GM19351 (cell line): ENCODE measurements at regions not wholly inside any gene's neighbourhood (a gene's known extent, or its start where the extent isn't known, plus 50 kb on each side); places are given as distances from the start of the nearest gene placed in this dataset.

Experiments
- ATAC-seq: cut with Tn5 transposase; IDR thresholded peaks from one replicate; pipeline ENCODE4 v1.9.1; 2021; ENCODE audit warnings: mild to moderate bottlenecking, moderate library complexity; ENCODE audit not compliant: unreplicated experiment

DNA sequence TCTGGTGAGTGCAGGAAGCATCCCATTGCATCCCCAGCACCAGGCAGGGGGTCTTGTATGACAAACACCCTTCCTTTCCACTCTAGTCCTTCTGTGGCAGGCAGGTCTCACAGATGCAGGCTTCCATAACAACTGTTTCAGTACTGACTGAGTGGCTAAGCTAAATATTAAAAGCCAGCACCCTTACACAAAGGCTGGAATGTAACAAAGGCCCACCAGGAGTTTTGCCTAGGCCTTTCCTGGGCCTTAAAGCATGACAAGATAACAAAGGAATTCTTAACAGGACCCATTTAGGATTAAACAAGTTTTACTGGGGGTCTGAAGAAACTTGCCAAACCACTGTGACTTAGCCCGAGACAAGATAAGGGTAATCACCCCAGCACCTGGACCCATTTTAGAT lies 228.9 kb upstream of the RPL38 start:
- ATAC-seq: no peak

DNA sequence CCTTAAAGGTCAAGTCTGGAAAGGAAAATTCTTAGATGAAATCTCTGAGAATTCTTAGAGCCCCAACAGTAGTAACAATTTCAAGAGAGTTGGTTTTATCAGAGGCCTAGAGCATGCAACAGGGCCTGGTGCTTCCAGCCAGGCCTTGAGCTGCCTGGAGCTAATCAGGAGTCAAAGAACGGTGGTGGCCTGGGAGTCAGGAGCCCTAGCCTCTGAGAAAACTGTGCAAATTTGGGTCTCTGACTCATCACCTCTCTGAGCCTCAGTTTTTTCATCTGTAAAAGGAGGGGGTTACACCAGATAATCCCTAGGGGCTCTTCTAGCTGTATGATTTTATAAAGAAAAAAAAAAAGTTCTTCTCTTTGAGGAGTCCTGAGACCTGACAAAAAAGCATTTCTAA lies 227.3 kb upstream of the RPL38 start:
- ATAC-seq: no peak

DNA sequence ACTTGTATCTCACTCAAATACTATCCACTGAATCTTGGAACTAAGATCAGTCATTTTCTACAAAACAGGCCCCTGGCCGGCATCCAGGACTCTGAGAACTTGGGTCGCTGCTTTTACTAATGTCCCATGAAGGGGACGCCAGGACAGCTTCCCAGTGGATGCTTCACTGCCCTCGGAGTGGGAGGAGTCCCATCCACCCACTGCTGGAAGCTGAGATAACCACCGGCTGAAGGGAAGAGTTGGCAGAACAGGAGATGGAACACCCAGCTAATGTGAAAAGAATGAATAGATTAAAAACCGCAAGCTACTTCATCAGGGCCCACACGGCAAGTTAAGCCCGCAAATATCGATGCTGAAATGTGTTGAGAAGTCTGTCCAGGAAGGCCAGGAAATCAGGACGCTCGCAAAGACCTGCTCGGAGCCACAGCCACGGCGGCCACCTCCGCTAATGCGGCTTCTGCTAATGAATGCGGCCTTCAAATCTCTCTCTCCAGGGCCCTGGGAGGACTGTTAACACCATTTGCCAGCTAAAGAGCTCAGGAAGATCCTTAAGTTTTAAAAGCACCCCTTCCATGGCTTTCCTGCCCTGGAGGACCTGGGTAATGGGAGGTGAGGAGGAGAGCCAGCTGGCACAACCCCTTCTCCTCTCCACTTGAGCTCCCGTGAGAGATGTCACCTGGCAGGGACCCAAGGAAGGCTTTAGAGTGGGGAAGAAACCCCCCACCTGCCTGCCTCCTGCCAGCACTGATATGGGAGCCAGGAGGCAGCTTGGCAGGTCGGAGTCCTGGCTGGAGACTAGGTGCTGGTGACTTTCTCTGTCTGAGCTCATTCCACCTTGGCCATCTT lies 226.6 kb upstream of the RPL38 start:
- ATAC-seq: no peak

DNA sequence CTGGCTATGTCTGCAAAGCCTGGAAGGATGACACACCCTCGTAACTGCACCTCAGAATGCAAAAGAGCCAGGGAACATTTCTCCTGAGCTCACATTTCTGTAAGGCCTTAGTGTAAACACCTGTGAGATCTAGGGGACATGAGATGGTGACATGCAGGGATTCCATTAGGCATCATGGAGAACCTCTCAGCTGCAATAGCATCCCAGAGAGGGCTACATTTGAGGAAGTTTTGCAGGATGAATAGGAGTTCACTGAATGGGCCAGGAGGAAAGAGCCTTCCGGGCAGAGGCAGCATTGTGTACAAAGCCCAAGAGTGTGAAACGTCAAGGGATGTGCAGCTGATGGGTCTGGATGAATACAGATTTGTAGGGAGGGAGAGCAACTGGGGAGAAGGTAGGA lies 223.0 kb upstream of the RPL38 start:
- no peak for ATAC-seq

DNA sequence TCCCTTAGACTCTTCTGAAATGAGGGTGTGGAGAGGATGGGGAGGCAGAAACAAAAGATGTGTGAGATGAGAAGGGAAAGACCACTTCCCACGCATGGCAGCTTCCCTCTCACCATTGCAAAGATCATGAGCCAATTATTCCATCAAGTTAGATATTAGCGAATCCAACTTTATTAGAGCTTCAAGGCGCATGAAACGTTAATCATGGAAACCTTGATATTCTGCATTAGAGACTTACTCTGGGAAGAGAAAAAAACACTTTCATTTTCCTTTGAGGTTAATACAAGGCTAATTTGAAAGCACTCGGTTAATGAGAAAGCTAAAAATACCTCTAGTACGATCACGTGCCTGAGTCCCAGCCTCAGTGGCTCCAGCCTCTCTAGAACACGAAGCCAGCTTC lies 220.6 kb upstream of the RPL38 start:
- no peak for ATAC-seq

DNA sequence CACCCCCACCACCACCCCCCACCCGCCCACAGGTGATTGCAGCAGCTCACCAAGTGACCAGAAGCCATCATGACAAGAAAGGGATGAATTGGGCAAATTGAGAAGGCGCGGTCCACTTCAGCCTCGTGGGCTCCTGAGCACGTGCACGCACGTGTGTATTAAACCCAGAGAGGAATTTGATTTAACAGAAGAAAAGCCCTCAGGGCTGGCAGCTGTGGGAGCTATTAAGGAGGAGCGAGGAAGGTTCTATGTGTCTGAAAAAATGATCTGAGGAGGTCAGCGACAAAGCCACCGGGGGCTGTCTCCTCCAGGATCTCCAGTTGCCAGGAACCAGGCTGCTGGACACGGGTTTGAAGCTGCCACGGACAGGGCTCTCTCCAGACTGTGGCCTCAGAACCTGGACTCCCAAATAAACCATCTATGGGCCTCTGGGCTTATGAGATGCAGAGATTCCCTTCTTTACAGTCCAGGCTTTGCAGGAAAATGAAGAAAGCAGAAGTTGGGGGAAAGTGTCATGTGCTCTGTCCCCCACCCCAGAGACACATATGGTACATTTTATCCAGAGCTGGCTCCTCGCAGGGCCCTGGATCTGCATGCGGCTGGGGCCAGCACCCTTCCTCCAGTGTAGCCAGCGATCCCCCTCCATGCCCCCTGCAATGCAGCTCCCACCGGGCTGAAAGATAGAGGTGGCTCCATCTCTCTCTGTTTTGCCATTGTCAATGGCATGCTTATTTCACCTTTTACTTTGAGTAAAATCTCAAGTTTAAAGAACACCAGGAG lies 219.7 kb upstream of the RPL38 start:
- ATAC-seq: no peak

DNA sequence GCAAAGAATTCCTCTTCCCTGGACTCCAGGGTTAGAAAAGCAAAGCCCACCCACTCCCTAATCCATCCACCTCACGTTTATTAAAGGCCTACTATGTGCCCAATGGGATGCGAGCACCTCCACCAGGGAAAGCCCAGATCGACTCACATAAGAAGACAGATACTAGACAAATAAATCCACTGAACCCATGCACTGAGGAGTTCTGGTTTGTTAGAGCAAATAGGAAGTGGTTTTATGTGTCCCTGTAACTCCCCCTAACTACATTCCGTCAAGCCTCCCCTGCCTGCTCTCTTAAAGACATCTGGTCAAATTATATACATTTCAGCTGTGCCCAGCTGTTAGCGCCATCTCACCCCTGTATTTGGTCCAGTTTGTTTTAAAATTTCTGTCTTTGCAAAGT lies 218.5 kb upstream of the RPL38 start:
- ATAC-seq: no peak

DNA sequence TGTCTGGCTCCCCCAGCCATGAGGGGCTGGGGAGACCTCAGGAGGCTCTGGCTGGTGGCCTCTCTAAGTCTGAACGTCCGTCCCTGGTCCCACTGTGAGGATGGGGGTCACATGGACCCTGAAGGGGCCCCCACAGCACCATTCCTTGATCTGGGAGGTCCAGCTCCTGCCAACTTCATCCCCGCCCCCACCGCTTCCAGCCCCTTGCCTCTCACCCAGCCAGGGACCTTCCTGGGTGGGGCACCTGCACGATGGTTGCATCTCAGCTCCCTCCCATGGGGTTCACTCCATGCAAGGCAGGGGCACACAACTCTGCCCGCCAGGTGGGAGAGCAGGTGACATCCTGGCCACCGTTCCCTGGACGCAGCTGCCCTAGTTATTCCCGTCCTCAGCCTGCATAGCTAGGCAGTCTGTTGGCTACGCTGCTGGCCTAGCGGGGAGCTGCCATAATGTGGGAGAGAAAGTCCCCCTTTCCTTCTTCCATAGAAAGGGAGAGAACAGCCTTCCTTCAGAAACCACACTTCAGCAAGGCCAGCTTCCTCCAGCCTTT lies 217.9 kb upstream of the RPL38 start:
- no peak for ATAC-seq

DNA sequence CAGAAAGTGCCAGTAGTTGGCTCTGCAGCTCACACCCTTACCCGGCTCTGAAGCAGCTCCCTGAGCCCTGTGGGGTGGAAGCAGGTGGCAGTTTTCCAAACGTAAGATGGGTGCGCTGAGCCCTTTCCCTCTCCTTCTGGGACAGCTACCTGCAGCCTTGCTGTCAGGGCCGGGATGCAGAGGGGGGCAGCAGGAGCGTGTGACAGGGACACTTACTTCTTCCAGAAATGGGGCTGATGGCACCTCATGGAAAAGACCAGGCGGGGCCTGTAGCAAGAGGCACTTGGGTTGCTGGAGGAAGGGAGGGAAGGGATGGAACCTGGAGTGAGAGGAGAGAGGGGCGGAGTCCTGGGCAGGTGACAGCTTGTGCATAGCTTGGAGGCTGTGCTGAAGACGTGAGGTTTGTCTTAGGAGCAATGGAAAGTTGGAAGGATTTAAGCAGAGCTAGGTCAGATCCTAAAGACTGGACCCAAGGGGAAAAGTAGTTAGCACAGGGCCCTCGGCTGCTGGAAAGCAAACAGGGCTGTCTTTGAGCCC lies 216.8 kb upstream of the RPL38 start:
- no peak for ATAC-seq

DNA sequence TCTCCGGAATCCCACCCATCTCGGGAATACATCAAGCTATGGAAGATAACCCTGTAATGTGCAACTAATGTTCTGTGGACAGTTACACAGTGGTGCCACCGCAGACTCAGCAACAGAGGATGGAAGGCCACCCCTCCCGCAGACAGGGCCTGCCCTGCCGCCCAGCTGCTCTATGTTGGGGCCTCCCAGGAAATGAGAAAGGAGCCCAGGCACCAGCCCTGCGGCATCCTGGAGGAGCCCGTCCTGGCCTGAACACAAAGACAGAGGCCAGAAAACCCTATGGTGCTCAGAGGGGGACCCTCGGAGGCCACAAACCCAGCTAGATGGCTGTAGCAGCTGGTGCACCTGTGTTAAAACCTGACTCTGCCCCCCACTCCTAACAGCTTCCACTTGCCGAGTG lies 216.1 kb upstream of the RPL38 start:
- ATAC-seq: no peak

DNA sequence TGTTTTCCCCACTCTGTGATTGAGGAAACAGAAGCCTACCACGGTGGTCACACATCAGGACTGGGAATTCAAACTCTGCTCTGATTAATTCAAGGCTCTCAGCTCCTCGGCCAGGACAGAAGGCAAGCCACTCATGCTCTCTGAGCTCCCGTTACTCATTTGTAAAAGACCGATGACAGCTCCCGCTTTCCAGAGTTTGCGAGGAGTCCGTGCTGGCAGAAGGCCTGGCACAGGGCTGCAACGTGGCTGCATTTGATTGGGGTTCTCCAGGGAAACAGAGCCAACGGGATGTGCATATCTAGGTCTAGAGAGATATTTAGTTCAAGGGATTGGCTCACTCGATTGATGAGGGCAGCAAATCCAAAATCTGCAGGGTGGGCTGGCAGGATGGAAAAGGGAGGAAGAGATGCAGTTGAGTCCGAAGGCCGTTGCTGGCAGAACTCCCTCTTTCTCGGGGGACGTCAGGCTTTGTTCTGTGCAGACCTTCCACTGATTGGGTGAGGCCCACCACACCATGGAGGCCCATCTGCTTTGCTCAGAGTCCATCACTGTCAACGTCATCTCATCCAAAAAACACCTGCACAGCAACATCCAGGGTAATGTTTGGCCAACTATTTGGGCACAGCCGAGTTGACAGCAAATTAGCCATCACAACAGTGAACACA lies 215.5 kb upstream of the RPL38 start:
- no peak for ATAC-seq

DNA sequence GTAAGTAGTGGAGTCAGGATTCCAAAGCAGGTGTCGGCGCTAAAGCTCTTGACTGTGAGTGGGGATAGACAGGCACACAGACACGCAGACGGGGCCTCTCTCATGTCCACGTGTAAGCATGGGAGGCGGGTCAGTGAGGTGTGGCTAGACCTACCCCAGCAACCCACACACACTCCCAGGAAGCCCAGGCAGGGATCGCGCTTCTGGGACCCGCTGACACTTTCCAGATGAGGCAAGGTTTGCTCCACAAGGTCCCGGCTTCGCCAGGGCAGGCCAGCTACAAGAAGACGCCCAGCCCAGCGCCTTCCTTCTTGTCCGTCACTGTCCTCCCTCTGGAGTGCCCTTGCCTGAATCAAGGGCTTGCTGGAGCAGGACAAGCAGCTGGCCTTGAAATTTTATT lies 213.8 kb upstream of the RPL38 start:
- no peak for ATAC-seq

DNA sequence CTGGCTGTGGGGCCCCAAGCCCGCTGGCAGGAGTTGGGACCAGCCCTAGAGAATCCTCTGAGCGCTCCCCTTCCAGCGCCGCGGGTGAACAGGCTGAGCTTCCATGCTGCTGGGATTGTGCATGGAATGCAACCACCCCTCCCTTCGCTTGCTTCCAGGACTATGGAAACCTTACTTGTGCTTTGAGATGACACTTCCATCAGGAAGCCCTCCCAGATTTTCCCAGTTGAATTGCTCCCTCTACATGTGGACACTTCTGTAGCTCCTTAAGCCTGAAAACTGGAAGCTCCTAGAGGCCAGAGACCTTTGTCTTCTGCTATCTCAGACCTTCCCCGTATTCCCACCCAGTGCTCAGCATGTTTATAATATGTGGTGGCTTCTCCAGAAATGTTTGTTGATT lies 213.2 kb upstream of the RPL38 start:
- no peak for ATAC-seq

DNA sequence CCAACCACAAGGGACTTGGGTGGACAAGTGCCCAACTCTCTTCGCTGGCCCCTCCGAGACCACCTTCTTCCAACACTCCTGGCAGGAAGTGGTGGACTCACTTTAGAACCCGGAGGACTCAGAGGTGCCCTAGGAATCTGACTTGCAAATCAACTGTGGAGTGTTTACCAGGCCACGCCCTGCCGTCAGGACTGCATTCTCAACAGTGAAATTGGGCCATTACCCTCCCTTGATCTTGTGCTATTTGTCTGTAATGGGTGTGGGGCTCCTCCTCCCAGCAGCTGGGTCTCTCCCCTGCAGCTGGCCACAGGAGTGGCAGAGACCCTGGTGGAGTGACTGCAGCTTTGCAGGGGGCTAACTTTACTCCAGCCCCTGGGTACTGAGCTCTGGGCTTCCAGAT lies 212.2 kb upstream of the RPL38 start:
- ATAC-seq: no peak

DNA sequence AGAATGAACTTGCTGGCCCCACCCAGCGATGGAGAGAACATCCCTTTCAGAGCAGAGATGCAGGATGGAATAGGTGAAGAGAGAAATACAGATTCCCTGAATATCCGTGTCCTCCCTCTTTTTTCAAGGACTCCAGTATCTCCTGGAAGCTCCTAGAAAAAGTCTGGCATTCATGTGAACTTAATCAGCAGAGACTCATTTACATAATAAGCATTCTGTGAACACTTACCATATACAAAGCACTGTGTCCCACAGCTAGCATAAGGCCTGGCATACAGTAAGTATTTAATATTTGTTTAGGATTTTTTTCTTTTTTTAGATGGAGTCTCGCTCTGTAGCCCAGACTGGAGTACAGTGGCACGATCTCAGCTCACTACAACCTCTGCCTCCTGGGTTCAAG lies 208.5 kb upstream of the RPL38 start:
- ATAC-seq: no peak

DNA sequence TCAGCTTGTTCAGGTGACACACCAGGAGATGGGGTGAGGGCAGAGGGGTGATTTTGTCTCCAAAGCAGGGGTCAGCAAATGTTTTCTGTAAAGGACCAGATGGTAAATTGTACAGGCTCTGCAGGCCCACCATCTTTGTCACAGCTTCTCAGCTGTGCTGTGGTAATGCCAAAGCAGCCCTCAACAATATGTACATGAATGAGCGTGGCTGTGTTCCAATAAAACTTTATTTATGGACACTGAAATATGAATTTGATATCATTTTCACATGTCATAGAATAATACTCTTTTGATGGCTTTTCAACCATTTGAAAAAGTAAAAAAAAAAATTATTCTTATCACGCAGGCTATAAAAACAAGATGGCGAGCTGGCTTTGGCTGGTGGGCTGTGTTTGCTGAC lies 206.4 kb upstream of the RPL38 start:
- ATAC-seq: no peak

DNA sequence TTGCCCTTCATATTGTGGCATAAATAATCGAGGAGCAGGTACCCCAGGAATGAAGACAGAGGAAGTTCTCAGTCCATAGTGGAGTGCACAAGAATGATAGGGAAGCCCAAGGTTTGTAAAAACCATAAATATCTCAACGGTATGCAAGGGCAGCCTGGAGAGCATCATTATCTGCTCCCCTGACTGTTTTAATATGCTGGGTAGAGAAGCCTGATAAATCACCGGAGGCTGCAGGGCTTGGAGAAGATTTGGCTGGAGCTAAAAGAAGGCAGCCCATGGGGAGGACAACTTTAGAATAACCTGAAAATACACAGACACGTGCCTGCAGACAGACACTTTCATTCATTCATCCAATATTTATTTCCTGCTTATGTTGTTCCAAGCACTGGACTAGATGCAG lies 205.2 kb upstream of the RPL38 start:
- no peak for ATAC-seq

DNA sequence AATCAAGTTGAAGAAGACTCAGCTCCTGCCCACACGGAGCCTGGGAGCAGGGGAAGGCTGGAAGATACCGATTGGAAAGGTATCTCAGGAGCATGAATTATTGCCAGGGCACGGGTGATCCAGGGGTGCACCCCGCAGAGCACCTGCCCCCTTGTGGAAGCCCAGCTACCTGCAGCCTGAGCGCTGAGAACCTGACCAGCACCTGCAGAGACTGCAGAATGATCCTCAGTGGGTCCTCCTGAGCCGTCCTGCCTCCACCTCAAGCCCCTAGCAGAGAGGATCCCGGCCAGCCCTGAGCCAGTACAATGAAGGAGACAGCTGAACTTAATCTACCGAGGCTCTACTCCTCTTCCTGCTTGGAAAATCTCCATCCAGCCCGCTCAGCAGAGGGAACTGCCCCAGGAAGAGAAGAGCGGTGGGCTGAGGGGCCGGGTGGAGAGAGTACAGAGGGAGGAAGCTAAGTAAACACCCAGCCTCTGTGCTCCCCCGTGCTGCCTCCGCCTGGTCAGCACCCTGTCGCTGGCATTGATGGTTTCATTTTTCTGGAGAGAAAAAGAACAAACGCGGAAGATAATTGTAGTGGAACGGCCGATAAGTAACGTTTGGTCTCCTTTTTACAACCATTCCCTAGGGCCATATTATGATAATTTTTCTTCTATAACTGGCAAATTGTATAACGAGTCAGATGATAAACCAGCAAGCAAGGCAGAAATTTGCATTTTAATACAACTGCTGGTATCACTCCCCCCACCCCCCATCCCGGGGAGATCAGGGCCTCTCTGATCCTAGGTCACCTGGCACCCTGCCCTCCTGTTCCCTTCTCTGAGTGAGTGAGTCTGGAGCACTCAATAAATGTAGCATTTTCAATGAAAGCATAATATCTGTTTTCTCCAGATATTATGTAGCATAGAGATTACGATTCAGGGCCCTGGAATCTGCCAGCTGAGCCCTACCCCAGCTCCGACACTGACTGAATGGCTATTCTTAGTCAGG lies 204.5 kb upstream of the RPL38 start:
- ATAC-seq: no peak

DNA sequence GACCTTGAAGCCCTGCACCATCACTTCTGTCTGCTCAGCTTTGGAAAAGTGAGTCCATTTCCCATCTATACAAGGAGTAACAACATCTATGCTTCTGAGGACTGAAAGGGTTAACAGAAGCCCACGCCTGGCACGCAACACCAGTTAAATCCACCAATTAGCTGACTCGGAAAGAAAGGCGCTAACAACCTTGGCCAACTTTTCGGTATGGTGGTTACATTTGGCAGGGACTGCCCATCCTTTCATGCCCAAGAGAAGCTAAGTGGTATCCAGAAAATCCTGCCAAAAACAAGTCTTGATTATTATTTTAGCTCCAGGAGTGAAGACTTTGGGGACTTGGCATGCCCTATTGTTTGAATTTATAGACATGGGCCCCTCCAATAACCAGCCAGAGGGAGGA lies 202.3 kb upstream of the RPL38 start:
- no peak for ATAC-seq

DNA sequence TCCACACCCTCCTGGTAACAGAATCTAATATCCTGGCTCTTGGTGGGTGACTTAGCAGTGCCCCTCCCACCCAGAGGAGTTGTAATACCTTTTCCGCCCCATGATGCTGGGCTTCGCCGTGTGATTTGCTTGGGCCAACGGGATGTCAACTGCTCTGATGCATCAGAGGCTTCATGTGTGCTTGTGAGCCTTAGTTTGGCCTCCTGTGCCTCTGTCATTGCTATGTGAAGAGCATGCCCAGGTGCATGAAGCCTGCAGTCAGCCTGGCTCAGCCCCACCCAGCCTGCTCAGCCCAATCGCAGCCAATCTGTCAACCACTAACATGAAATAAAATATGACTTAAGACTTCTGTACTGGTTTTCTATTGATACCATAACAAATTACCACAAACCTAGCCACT lies 201.2 kb upstream of the RPL38 start:
- ATAC-seq: no peak
